ENCODE measurements at regions not wholly inside any gene's neighbourhood (a gene's known extent, or its start where the extent isn't known, plus 50 kb on each side); places are given as distances from the start of the nearest gene placed in this dataset.
A peak's percentile ranks its signal among the peaks of the same experiment; 100 is the strongest.
"Not testable (repeated sequence)": the region's sequence is repeated elsewhere in the genome, so short reads cannot be mapped to it uniquely, and the experiment has no call there.

- DNase-seq (ENCODE audit: low spot score): no peak
- no peak for ATAC-seq
These were observed 156.3 kb upstream of the FOXN3 start for GRCh38 chr14:89573399-89573657.

GRCh38 chr14:89572596-89573398 lies 155.8 kb upstream of the FOXN3 start:
- DNase-seq (ENCODE audit: low spot score) (no peak), ATAC-seq (peak; percentile 32)

GRCh38 chr14:89571491-89571890 lies 154.5 kb upstream of the FOXN3 start:
- DNase-seq (ENCODE audit: low spot score) (no peak), ATAC-seq (no peak)

GRCh38 chr14:89566644-89567415 lies 149.8 kb upstream of the FOXN3 start:
- DNase-seq (ENCODE audit: low spot score) (no peak), ATAC-seq (no peak)

GRCh38 chr14:89566180-89566579 lies 149.1 kb upstream of the FOXN3 start:
- DNase-seq (ENCODE audit: low spot score) (no peak), ATAC-seq (no peak)

GRCh38 chr14:89565607-89566006 lies 148.6 kb upstream of the FOXN3 start:
- no peak for ATAC-seq
- DNase-seq (ENCODE audit: low spot score): no peak

GRCh38 chr14:89564989-89565388 lies 148.0 kb upstream of the FOXN3 start:
- peak; percentile 42 for ATAC-seq
- no peak for DNase-seq (ENCODE audit: low spot score)

GRCh38 chr14:89564286-89564957 lies 147.4 kb upstream of the FOXN3 start:
- DNase-seq (ENCODE audit: low spot score): no peak
- ATAC-seq: no peak

GRCh38 chr14:89563471-89563870 lies 146.4 kb upstream of the FOXN3 start:
- DNase-seq (ENCODE audit: low spot score): no peak
- no peak for ATAC-seq

- ATAC-seq: no peak
- no peak for DNase-seq (ENCODE audit: low spot score)
These were observed 134.9 kb upstream of the FOXN3 start for GRCh38 chr14:89551955-89552354.

GRCh38 chr14:89551432-89551831 lies 134.4 kb upstream of the FOXN3 start:
- DNase-seq (ENCODE audit: low spot score) (no peak), ATAC-seq (peak; percentile 11)

GRCh38 chr14:89550821-89551220 lies 133.8 kb upstream of the FOXN3 start:
- no peak for ATAC-seq
- DNase-seq (ENCODE audit: low spot score): no peak

- ATAC-seq (no peak), DNase-seq (ENCODE audit: low spot score) (no peak)
These were observed 132.5 kb upstream of the FOXN3 start for GRCh38 chr14:89549381-89550125.

- not testable (repeated sequence) for ATAC-seq; DNase-seq (ENCODE audit: low spot score)
These were observed 130.0 kb upstream of the FOXN3 start for GRCh38 chr14:89547047-89547446.

GRCh38 chr14:89544636-89545301 lies 127.7 kb upstream of the FOXN3 start:
- no peak for DNase-seq (ENCODE audit: low spot score)
- ATAC-seq: peak; percentile 46

- ATAC-seq (peak; percentile 71), DNase-seq (ENCODE audit: low spot score) (no peak)
These were observed 126.4 kb upstream of the FOXN3 start for GRCh38 chr14:89543425-89543790.

- peak; percentile 41 for ATAC-seq
These were observed 125.9 kb upstream of the FOXN3 start for GRCh38 chr14:89542786-89543424.

GRCh38 chr14:89540830-89541470 lies 123.9 kb upstream of the FOXN3 start:
- no peak for DNase-seq (ENCODE audit: low spot score)
- ATAC-seq: no peak

More at GRCh38 chr14:89542786-89543424, 125.9 kb upstream of the FOXN3 start:
- DNase-seq (ENCODE audit: low spot score): no peak

GRCh38 chr14:89540009-89540829 lies 123.2 kb upstream of the FOXN3 start:
- DNase-seq (ENCODE audit: low spot score) (no peak), ATAC-seq (no peak)

Data from left lobe of liver (tissue), 2 donors.